Endothelial cell of umbilical vein (primary cell): ENCODE measurements at regions not wholly inside any gene's neighbourhood (a gene's known extent, or its start where the extent isn't known, plus 50 kb on each side); places are given as distances from the start of the nearest gene placed in this dataset.

Source experiments
- BruUV-seq: library from RNA; stranded (reverse); fragments of 400-500 nt; replicated peaks from 2 replicates; lab custom pipeline; 2021; lab: Mats Ljungman, UMichigan
- CTCF ChIA-PET: fragments of 300-600, 350-600 bp; sonication (Branson Sonifier 250); formaldehyde crosslinking; loops from one replicate; lab custom pipeline; 2021; ENCODE audit warnings: antibody characterized with exemption, inconsistent platforms; lab: Charles Lee
- POLR2A ChIA-PET: fragments of 300-600, 350-600 bp; sonication (Branson Sonifier 250); formaldehyde crosslinking; loops from one replicate; lab custom pipeline; 2021; ENCODE audit warnings: antibody characterized with exemption, inconsistent platforms; lab: Charles Lee
- DNase-seq: peaks from one replicate; pipeline ENCODE4 v3.0.0-alpha.2; 2011; ENCODE audit warnings: low read depth, low spot score
- FAIRE-seq: peaks from 2 replicates; lab custom pipeline; 2011; peaks lifted over from hg19 to GRCh38; lab: Jason Lieb, UNC
- H2AFZ ChIP-seq: 2 replicates; pipeline ENCODE4 v1.6.0; 2012; ENCODE audit warnings: low read depth, low read length, control low read depth, inconsistent platforms
- H3K27ac ChIP-seq: 2 replicates; pipeline ENCODE4 v1.5.1; 2011; ENCODE audit warnings: low read depth, mild to moderate bottlenecking, control low read depth, low read length, moderate library complexity; ENCODE audit not compliant: insufficient read depth
- H3K27me3 ChIP-seq, 2 experiments: 2 replicates each; pipeline versions ENCODE4 v1.6.0 to v1.6.1; 2011; ENCODE audit warnings: low read length in 2 of 2, mixed read lengths in 1 of 2; ENCODE audit not compliant: control insufficient read depth in 2 of 2, insufficient read depth in 2 of 2
- H3K36me3 ChIP-seq, 2 experiments: 2 replicates in 1 of 2; 3 replicates in 1 of 2; pipeline ENCODE4 v1.5.1; 2011; ENCODE audit warnings: low read length in 2 of 2, mild to moderate bottlenecking in 1 of 2, moderate library complexity in 1 of 2; ENCODE audit not compliant: control insufficient read depth in 2 of 2, insufficient read depth in 2 of 2; ENCODE audit errors: extremely low read depth in 1 of 2
- H3K4me1 ChIP-seq: 3 replicates; pipeline ENCODE4 v1.5.1; 2011; ENCODE audit warnings: mild to moderate bottlenecking, low read length; ENCODE audit not compliant: control insufficient read depth, insufficient read depth; ENCODE audit errors: extremely low read depth
- H3K4me2 ChIP-seq: 2 replicates; pipeline ENCODE4 v1.6.1; 2011; ENCODE audit warnings: low read length, control low read depth, mixed read lengths; ENCODE audit not compliant: insufficient read depth
- H3K4me3 ChIP-seq, 3 experiments: fragments of 200-600 bp in 1 of 3; sonication (generic), shearing (Covaris generic) in 1 of 3; replicated peaks in 1 of 3; 2 replicates each; pipeline ENCODE4 v1.5.1; 2011 to 2016; ENCODE audit warnings: control low read depth in 3 of 3, low read length in 3 of 3, mild to moderate bottlenecking in 2 of 3, inconsistent platforms in 1 of 3, low read depth in 1 of 3, moderate library complexity in 1 of 3; ENCODE audit not compliant: insufficient read depth in 1 of 3
- H3K79me2 ChIP-seq: 2 replicates; pipeline ENCODE4 v1.6.0; 2012; ENCODE audit warnings: low read length, inconsistent platforms; ENCODE audit not compliant: control insufficient read depth, insufficient read depth
- H3K9ac ChIP-seq: replicated peaks from 2 replicates; pipeline ENCODE3; 2011; ENCODE audit warnings: low read length, control low read depth; ENCODE audit not compliant: insufficient read depth; ENCODE audit errors: extremely low read depth
- H3K9me1 ChIP-seq: replicated peaks from 3 replicates; pipeline ENCODE4 v1.6.0; 2011; ENCODE audit warnings: mild to moderate bottlenecking, low read length; ENCODE audit not compliant: control insufficient read depth, insufficient read depth; ENCODE audit errors: extremely low read depth
- H3K9me3 ChIP-seq: replicated peaks from 2 replicates; pipeline ENCODE4 v1.5.1; 2012; ENCODE audit warnings: low read length, inconsistent platforms; ENCODE audit not compliant: control insufficient read depth, insufficient read depth
- H4K20me1 ChIP-seq: replicated peaks from 2 replicates; pipeline ENCODE3; 2011; ENCODE audit warnings: mild to moderate bottlenecking, low read length; ENCODE audit not compliant: control insufficient read depth, insufficient read depth; ENCODE audit errors: extremely low read depth
- CTCF ChIP-seq, 2 donors: IDR thresholded peaks; 1 replicate in 1 of 2; 2 replicates in 1 of 2; pipeline ENCODE4 v1.5.1; 2011; ENCODE audit warnings: low read length in 2 of 2, mild to moderate bottlenecking in 2 of 2, moderate library complexity in 2 of 2, control low read depth in 1 of 2, inconsistent platforms in 1 of 2, low read depth in 1 of 2; ENCODE audit not compliant: insufficient read depth in 1 of 2; ENCODE audit errors: extremely low read depth in 1 of 2
- EZH2 ChIP-seq: IDR thresholded peaks from 2 replicates; pipeline ENCODE4 v1.6.1; 2012; ENCODE audit warnings: borderline replicate concordance, low read depth, mild to moderate bottlenecking, moderate library complexity, low read length, inconsistent platforms; ENCODE audit not compliant: severe bottlenecking
- FOS ChIP-seq: IDR thresholded peaks from 2 replicates; pipeline ENCODE4 v1.6.1; 2011; ENCODE audit warnings: mild to moderate bottlenecking, low read length, moderate library complexity, borderline replicate concordance; ENCODE audit not compliant: insufficient read depth
- GATA2 ChIP-seq: IDR thresholded peaks from 2 replicates; pipeline ENCODE4 v1.7.0; 2011; ENCODE audit warnings: low read depth, mild to moderate bottlenecking, moderate library complexity, mixed read lengths, low read length; ENCODE audit not compliant: insufficient read length, insufficient read depth
- JUN ChIP-seq: IDR thresholded peaks from 2 replicates; pipeline ENCODE4 v1.6.1; 2011; ENCODE audit warnings: borderline replicate concordance, low read depth; ENCODE audit not compliant: insufficient read length, insufficient read depth
- MAX ChIP-seq: IDR thresholded peaks from 2 replicates; pipeline ENCODE4 v1.6.1; 2011; ENCODE audit not compliant: insufficient read depth, insufficient read length
- MYC ChIP-seq: IDR thresholded peaks from one replicate; pipeline ENCODE4 v1.6.1; 2011; ENCODE audit warnings: mild to moderate bottlenecking, low read depth, low read length
- POLR2A ChIP-seq: IDR thresholded peaks from 2 replicates; pipeline ENCODE4 v1.6.1; 2012; ENCODE audit warnings: low read depth, mild to moderate bottlenecking, control low read depth, low read length
- POLR2AphosphoS5 ChIP-seq: IDR thresholded peaks from 2 replicates; pipeline ENCODE4 v1.6.1; 2012; ENCODE audit warnings: low read depth, mild to moderate bottlenecking, control low read depth, low read length, moderate library complexity; ENCODE audit not compliant: insufficient read depth
- dilution Hi-C: fragments of 300-500 bp; cut with MboI; formaldehyde crosslinking; loops from one replicate; pipeline ENCODE4 v1.15.0; 2019; ENCODE audit warnings: low sequenced_read_pairs; ENCODE audit not compliant: extremely low pct_ligation_motif_present
- intact Hi-C: fragments of 100-400 bp; cut with micrococcal nuclease; formaldehyde crosslinking; loops from one replicate; pipeline ENCODE4 v1.10.0; 2022

GRCh38 chrX:137363559-137363958 is 202.4 kb upstream of the ZIC3 start:
- Histone ChIP-seq H3K36me3 (no peaks in the 10 kb centered on the region), H3K9me3 (no peaks in the 10 kb centered on the region), H3K79me2 (no peaks in the 10 kb centered on the region), H4K20me1 (no peaks in the 10 kb centered on the region), H3K9ac (no peak overlapping the region), H2AFZ (no peak overlapping the region), H3K4me2 (no peak overlapping the region), H3K27ac (no peak overlapping the region), H3K4me3 (no peak overlapping the region), H3K27me3 (no peaks in the 10 kb centered on the region), H3K9me1 (no peaks in the 10 kb centered on the region), H3K4me1 (no peaks in the 10 kb centered on the region)
- dilution Hi-C loops (no loop called here), intact Hi-C loops (no loop called here)
- POLR2A ChIA-PET: no interaction called here
- no peak for DNase-seq
- no peak for FAIRE-seq
- TF ChIP-seq POLR2AphosphoS5 (no peak), MAX (no peak), EZH2 (no peak)
- CTCF ChIA-PET: no interaction called here
- no TSS peak for BruUV-seq

- H3K27me3 ChIP-seq: no peaks in the 10 kb centered on the region
- H3K4me2 ChIP-seq: no peak overlapping the region
- FAIRE-seq: no peak
- H3K27ac ChIP-seq: no peak overlapping the region
- ChIA-PET POLR2A (no interaction called here), CTCF (no interaction called here)
- no TSS peak for BruUV-seq
- H3K9me3 ChIP-seq: no peaks in the 10 kb centered on the region
- DNase-seq: no peak
- H3K4me3 ChIP-seq: no peak overlapping the region
- TF ChIP-seq MAX: no peak
- no peak for TF ChIP-seq MYC
- no peak for TF ChIP-seq FOS
- TF ChIP-seq JUN: no peak
- TF ChIP-seq GATA2: no peak
- TF ChIP-seq POLR2A: no peak
- TF ChIP-seq POLR2AphosphoS5: no peak
- no peak for TF ChIP-seq EZH2
- TF ChIP-seq CTCF (IDR thresholded peaks at IDR 0.05; ENCODE audit: extremely low read depth in 1 of 2, insufficient read depth in 1 of 2, low read depth in 1 of 2, low read length in 2 of 2): no peak
- no peaks in the 10 kb centered on the region for H3K79me2 ChIP-seq
- H2AFZ ChIP-seq: no peak overlapping the region
- no peaks in the 10 kb centered on the region for H3K4me1 ChIP-seq
- dilution Hi-C loops (no loop called here), intact Hi-C loops (no loop called here)
- no peaks in the 10 kb centered on the region for H3K36me3 ChIP-seq
- no peak overlapping the region for H3K9ac ChIP-seq
- H3K9me1 ChIP-seq: no peaks in the 10 kb centered on the region
- no peaks in the 10 kb centered on the region for H4K20me1 ChIP-seq
These were observed 203.3 kb upstream of the ZIC3 start for GRCh38 chrX:137362583-137362982.
